Left renal cortex interstitium (tissue), 4 donors: ENCODE measurements at regions not wholly inside any gene's neighbourhood (a gene's known extent, or its start where the extent isn't known, plus 50 kb on each side); places are given as distances from the start of the nearest gene placed in this dataset.
A peak's percentile ranks its signal among the peaks of the same experiment; 100 is the strongest.
"Not testable (repeated sequence)": the region's sequence is repeated elsewhere in the genome, so short reads cannot be mapped to it uniquely, and the experiment has no call there.

Experiments used
- DNase-seq, 4 donors: peaks; one replicate each; pipeline ENCODE4 v3.0.0-alpha.2; 2013; ENCODE audit warnings: low read depth in 4 of 4, low spot score in 2 of 4, missing footprints in 1 of 4

DNA sequence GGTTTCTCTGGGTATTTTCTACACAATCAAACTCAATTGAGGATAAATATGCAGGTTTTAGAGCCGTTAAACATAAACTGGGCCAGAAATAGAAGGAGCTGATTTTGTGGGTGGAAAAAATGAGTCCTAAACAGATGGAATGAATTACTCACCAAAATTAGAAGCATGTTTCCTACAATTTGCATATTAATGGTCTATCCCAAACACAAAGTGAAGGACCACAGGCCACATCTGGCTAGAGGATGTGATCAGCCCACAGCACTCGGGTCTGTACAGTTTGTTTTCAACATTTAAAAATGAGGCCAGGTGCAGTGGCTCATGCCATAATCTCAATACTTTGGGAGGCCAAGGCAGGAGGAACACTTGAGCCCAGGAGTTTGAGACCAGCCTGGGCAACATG, 296.3 kb downstream of the PREX1 start:
- DNase-seq = no peak

GRCh38 chr20:48530957-48531356, 296.8 kb downstream of the PREX1 start:
- DNase-seq = no peak

GRCh38 chr20:48528346-48528745, 299.5 kb downstream of the PREX1 start:
- DNase-seq = no peak

DNA sequence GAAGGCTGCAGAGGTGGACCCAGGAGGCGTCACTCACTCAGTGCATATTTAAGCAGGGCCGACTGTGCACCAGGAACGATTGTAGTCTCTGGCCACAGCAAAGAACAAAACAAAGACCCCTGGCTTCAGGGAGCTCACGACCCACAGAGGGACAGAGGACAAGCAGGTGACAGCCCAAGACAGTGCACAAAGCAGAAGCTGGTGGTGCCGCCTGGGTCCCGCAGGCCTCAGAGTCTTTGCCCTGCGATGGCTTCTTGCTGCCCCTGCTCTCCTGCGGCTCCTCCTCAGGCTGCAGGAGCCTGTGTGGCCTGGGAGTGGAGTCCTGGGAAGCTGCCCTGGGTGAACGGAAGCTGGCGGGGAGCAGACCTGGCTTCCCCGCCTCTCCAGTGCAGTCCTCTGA, 300.0 kb downstream of the PREX1 start:
- no peak for DNase-seq

- DNase-seq = no peak
These were observed 300.9 kb downstream of the PREX1 start for GRCh38 chr20:48526936-48527335.

GRCh38 chr20:48525400-48525799, 302.4 kb downstream of the PREX1 start:
- no peak for DNase-seq

- no peak for DNase-seq
These were observed 303.2 kb downstream of the PREX1 start for GRCh38 chr20:48524582-48524981.

- DNase-seq = peak; percentile 67 to 86 (median 71)
These were observed 304.4 kb downstream of the PREX1 start for GRCh38 chr20:48523191-48523995.

DNA sequence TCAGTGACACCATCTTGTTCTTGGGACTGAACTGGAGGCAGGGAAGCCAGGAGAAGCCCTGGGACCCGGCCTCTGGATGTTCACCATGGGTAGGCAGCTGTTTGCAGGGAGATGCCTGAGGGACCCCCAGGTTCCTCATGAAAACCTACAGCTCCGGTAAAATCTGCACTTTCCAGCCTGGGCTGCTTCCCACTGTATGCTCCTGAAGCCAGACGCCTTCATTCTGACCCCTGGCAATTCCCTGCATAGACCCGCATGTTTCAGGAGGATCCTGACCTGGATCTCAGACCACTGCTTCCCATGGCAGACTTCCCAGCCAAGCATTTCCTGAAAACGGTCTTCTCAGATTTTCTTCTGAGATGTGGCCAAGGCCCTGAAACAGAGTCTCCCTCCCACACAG, 306.7 kb downstream of the PREX1 start:
- DNase-seq = no peak

DNA sequence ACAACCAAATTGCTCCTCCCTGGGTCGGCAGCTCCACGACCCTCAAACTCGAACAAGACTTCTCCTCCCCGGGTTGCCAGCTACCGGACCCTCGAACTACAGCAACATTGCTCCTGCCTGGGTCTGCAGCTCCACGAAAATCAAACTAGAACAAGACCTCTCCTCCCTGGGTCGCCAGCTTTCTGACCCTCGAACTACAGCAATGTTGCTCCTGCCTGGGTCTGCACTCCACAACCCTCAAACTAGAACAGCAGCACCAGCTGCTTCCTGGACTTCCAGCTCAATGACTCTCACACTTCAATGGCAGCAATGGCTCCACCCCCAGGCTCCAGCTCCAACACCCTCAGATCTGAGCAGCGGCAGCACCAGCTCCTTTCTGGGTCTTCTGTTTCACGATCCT, 311.6 kb downstream of the PREX1 start:
- DNase-seq = peak in 1 of 4 donors; percentile 33

DNA sequence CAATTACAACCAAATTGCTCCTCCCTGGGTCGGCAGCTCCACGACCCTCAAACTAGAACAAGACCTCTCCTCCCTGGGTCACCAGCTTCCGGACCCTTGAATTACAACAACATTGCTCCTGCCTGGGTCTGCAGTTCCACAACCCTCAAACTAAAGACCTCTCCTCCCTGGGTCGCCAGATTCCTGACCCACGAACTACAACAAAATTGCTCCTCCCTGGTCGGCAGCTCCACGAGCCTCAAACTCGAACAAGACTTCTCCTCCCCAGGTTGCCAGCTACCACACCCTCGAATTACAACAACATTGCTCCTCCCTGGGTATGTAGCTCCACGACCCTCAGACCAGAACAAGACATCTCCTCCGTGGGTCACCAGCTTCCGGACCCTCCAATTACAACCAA, 313.2 kb downstream of the PREX1 start:
- DNase-seq = not testable (repeated sequence)

GRCh38 chr20:48512539-48512938, 315.3 kb downstream of the PREX1 start:
- DNase-seq = not testable (repeated sequence)

GRCh38 chr20:48505066-48505465, 322.7 kb downstream of the PREX1 start:
- DNase-seq = not testable (repeated sequence)

DNA sequence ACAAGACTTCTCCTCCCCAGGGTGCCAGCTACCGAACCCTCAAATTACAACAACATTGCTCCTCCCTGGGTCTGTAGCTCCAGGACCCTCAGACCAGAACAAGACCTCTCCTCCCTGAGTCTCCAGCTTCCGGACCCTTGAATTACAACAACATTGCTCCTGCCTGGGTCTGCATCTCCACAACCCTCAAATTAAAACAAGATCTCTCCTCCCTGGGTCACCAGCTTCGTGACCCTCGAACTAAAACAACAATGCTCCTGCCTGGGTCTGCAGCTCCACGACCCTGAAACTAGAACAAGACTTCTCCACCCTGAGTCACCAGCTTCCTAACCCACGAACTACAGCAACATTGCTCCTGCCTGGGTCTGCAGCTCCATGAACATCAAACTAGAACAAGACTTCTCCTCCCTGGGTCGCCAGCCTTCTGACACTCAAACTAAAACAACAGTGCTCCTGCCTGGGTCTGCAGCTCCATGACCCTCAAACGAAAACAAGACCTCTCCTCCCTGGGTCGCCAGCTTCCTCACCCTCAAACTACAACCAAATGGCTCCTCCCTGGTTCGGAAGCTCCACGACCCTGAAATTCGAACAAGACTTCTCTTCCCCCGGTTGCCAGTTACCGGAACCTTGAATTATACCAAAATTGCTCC, 324.5 kb downstream of the PREX1 start:
- DNase-seq = no peak

GRCh38 chr20:48502758-48503157, 325.0 kb downstream of the PREX1 start:
- DNase-seq = no peak

DNA sequence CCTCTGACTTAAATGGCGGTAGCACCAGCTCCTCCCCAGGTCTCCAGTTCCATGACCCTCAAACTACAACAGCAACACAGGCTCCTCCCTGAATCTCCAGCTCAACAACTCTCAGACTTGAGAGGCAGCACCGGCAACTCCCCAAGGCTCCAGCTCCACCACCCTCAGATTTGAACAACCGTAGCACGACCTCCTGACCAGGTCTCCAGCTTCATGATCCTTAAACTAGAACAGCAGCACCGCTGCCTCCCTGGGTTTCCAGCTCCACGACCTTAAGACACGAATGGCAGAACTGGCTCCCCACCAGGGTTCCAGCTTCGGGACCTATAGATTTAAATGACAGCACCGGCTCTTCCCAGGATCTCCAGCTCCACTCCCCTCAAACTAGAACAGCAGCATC, 325.8 kb downstream of the PREX1 start:
- DNase-seq = no peak

DNA sequence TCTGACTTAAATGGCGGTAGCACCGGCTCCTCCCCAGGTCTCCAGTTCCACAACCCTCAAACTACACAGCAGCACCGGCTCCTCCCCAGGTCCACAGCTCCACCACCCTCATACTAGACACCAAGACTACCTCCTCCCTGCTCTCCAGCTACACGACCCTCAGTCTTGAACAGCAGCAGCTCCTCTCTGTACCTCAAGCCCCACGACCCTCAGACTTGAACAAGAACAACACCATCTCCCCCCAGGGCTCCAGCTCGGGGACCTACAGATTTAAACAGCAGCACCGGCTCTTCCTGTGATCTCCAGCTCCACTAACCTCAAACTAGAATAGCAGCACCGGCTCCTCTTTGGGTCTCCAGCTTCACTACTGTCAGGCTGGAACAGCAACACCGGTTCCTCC, 326.9 kb downstream of the PREX1 start:
- not testable (repeated sequence) for DNase-seq

- not testable (repeated sequence) for DNase-seq
These were observed 328.9 kb downstream of the PREX1 start for GRCh38 chr20:48498939-48499338.

GRCh38 chr20:48498125-48498524, 329.7 kb downstream of the PREX1 start:
- DNase-seq = not testable (repeated sequence)

- no peak for DNase-seq
These were observed 333.8 kb downstream of the PREX1 start for GRCh38 chr20:48493966-48494365.

DNA sequence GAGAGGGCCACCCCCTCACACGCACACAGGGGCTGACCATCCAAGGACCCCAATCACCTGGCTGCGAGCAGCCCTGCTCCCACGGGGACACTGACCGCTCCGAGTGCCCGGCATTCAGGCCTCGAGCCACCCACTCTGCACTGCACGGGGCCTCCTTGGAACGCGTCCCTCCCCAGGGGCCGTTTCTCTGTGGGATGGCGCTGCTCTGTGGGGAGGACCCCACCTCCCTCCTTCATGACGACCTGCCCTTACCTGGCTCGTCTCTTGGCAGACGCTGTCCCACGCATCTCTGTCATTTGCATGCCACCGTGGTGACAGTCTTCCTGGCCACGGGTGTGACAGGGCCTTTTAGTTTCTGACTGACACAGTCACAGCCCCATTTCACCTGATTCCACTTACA, 334.5 kb downstream of the PREX1 start:
- DNase-seq = not testable (repeated sequence)

DNA sequence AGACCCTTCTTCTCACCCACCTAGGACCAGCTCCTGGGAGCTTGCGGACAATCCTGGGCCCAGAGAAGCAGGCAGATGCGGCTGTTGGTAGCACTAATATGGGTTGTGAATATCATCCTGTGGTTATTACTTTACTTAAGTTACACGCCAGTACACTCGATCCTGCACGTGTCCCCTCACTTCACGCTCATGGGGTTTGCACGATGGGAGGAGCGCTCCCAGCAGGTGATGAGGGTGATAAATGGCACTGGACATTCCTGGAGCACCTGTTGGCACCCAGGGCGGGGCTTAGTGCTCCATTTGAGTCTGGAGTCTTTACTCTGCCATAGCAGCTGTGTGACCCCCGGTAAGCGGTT, 335.1 kb downstream of the PREX1 start:
- no peak for DNase-seq
